Calu3 (cell line): ENCODE measurements at regions not wholly inside any gene's neighbourhood (a gene's known extent, or its start where the extent isn't known, plus 50 kb on each side); places are given as distances from the start of the nearest gene placed in this dataset.
A peak's percentile ranks its signal among the peaks of the same experiment; 100 is the strongest.
"Not testable (repeated sequence)": the region's sequence is repeated elsewhere in the genome, so short reads cannot be mapped to it uniquely, and the experiment has no call there.

Experiments
- BruUV-seq: library from RNA; stranded (reverse); fragments of 400-500 nt; replicated peaks from 2 replicates; lab custom pipeline; 2021; lab: Mats Ljungman, UMichigan
- CTCF ChIA-PET: fragments of 300-600 bp; sonication (Branson Sonifier 250); formaldehyde crosslinking; loops from one replicate; lab custom pipeline; 2022; ENCODE audit warnings: antibody characterized with exemption; lab: Charles Lee
- DNase-seq: peaks from one replicate; pipeline ENCODE4 v3.0.0; 2022
- H3K27ac Mint-ChIP-seq: one replicate; pipeline ENCODE4 v1.8.0; 2022; ENCODE audit warnings: mixed read lengths; ENCODE audit not compliant: unreplicated experiment
- H3K27me3 Mint-ChIP-seq: one replicate; pipeline ENCODE4 v1.8.0; 2022; ENCODE audit warnings: mixed read lengths; ENCODE audit not compliant: unreplicated experiment
- H3K36me3 Mint-ChIP-seq: one replicate; pipeline ENCODE4 v1.8.0; 2022; ENCODE audit warnings: mild to moderate bottlenecking, moderate library complexity, mixed read lengths; ENCODE audit not compliant: insufficient read depth, unreplicated experiment
- H3K4me1 Mint-ChIP-seq: one replicate; pipeline ENCODE4 v1.8.0; 2022; ENCODE audit warnings: mild to moderate bottlenecking, low read depth, mixed read lengths; ENCODE audit not compliant: unreplicated experiment
- H3K4me3 Mint-ChIP-seq: one replicate; pipeline ENCODE4 v1.8.0; 2022; ENCODE audit warnings: mild to moderate bottlenecking, low read depth, moderate library complexity, mixed read lengths; ENCODE audit not compliant: unreplicated experiment
- H3K9me3 Mint-ChIP-seq: one replicate; pipeline ENCODE4 v1.8.0; 2022; ENCODE audit warnings: low read depth, mixed read lengths; ENCODE audit not compliant: unreplicated experiment
- CTCF ChIP-seq: fragments of 200-600 bp; IDR thresholded peaks from one replicate; pipeline ENCODE4 v1.8.0; 2022; ENCODE audit warnings: antibody characterized with exemption; ENCODE audit not compliant: unreplicated experiment
- intact Hi-C: fragments of 100-400 bp; cut with micrococcal nuclease; formaldehyde crosslinking; loops from one replicate; pipeline ENCODE4 v1.10.0; 2022; ENCODE audit not compliant: unreplicated experiment

- Mint-ChIP-seq H3K27me3 (no peaks in the 10 kb centered on the region), H3K27ac (no peak overlapping the region), H3K4me3 (no peak overlapping the region), H3K9me3 (no peaks in the 10 kb centered on the region), H3K36me3 (peaks cover 4% of the 10 kb centered on the region), H3K4me1 (peaks cover 4% of the 10 kb centered on the region)
- intact Hi-C loops = no loop called here
- CTCF ChIA-PET = no interaction called here
- no TSS peak for BruUV-seq
- no peak for DNase-seq
- TF ChIP-seq CTCF = no peak
Measured at GRCh38 chr3:71987089-71987735, 202.3 kb upstream of the PROK2 start.

DNA sequence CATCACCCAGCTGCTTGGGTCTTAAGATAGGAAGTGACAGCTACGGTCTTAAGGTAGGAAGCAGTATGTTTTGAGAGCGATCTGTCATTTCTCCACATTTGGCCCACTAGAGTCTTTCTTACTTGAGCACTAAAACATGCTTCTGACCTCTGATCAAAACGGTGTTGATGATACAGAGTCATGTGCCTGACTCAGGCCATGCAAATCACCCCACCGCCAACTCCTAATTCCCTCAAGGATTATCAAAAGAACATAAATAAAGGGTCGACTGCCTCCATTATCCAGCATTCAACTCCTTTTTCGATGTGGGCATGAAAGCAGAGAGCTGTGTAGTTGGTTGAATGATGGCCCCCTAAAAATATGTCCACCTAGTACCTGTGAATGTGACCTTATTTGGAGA is 201.7 kb upstream of the PROK2 start:
- Mint-ChIP-seq H3K27ac (no peak overlapping the region), H3K36me3 (peaks cover 4% of the 10 kb centered on the region), H3K4me1 (peaks cover 9% of the 10 kb centered on the region), H3K27me3 (no peaks in the 10 kb centered on the region), H3K4me3 (no peak overlapping the region), H3K9me3 (no peaks in the 10 kb centered on the region)
- BruUV-seq = no TSS peak
- DNase-seq = no peak
- intact Hi-C loops = no loop called here
- TF ChIP-seq CTCF = no peak
- CTCF ChIA-PET = interaction anchor here (0.6 kb wide), 1 partner anchor 14 kb away, joined by 3 read pairs; no protein-coding TSS in a partner anchor

GRCh38 chr3:71984843-71985613 is 200.1 kb upstream of the PROK2 start:
- no TSS peak for BruUV-seq
- intact Hi-C loops = no loop called here
- TF ChIP-seq CTCF = no peak

GRCh38 chr3:71983694-71984093 is 198.7 kb upstream of the PROK2 start:
- Mint-ChIP-seq H3K27me3 (peaks cover 13% of the 10 kb centered on the region), H3K4me1 (peaks cover 16% of the 10 kb centered on the region), H3K27ac (no peak overlapping the region), H3K9me3 (no peaks in the 10 kb centered on the region), H3K36me3 (peaks cover 4% of the 10 kb centered on the region), H3K4me3 (no peak overlapping the region)
- BruUV-seq = no TSS peak
- DNase-seq = no peak
- TF ChIP-seq CTCF = no peak
- intact Hi-C loops = no loop called here
- CTCF ChIA-PET = no interaction called here

More at GRCh38 chr3:71984843-71985613, 200.1 kb upstream of the PROK2 start:
- Mint-ChIP-seq H3K4me3 (no peak overlapping the region), H3K27me3 (no peaks in the 10 kb centered on the region), H3K27ac (no peak overlapping the region), H3K4me1 (peaks cover 9% of the 10 kb centered on the region), H3K36me3 (peaks cover 4% of the 10 kb centered on the region), H3K9me3 (no peaks in the 10 kb centered on the region)
- CTCF ChIA-PET = interaction anchor here (0.6 kb wide), 1 partner anchor 816 kb away, joined by 3 read pairs; no protein-coding TSS in a partner anchor
- no peak for DNase-seq

GRCh38 chr3:71982506-71983258 is 197.7 kb upstream of the PROK2 start:
- H3K36me3 Mint-ChIP-seq, intact Hi-C loops, H3K4me3 Mint-ChIP-seq, H3K9me3 Mint-ChIP-seq, BruUV-seq, CTCF ChIA-PET, H3K27ac Mint-ChIP-seq: not testable (repeated sequence)
- peaks cover 23% of the 10 kb centered on the region for H3K27me3 Mint-ChIP-seq
- DNase-seq = peak; percentile 57
- H3K4me1 Mint-ChIP-seq = peaks cover 27% of the 10 kb centered on the region
